CD4-positive, alpha-beta T cell (primary cell): ENCODE measurements at regions not wholly inside any gene's neighbourhood (a gene's known extent, or its start where the extent isn't known, plus 50 kb on each side); places are given as distances from the start of the nearest gene placed in this dataset.

ENCODE experiments used
- ATAC-seq: fragments of 200-7000 bp; cut with Tn5 transposase; one replicate; pipeline ENCODE4 v1.10.0; 2022; ENCODE audit warnings: mild to moderate bottlenecking; ENCODE audit not compliant: poor library complexity
- CTCF ChIA-PET: fragments of 350-600 bp; sonication (Branson Sonifier 250); formaldehyde crosslinking; loops from one replicate; lab custom pipeline; 2021; ENCODE audit warnings: antibody characterized with exemption, inconsistent platforms; lab: Charles Lee
- POLR2A ChIA-PET: fragments of 350-600 bp; sonication (Branson Sonifier 250); formaldehyde crosslinking; loops from one replicate; lab custom pipeline; 2021; ENCODE audit warnings: antibody characterized with exemption, inconsistent platforms; lab: Charles Lee
- DNase-seq, 14 experiments: peaks; one replicate each; pipeline ENCODE4 v3.0.0-alpha.2; 2013 to 2020; ENCODE audit warnings: mixed read lengths in 2 of 14
- H3K27ac ChIP-seq, 2 donors: one replicate each; pipeline versions ENCODE4 v1.5.1 to v1.7.0; 2013; ENCODE audit warnings: low read length in 2 of 2, low read depth in 1 of 2, mild to moderate bottlenecking in 1 of 2
- H3K27me3 ChIP-seq, 2 experiments: 1 replicate in 1 of 2; 2 replicates in 1 of 2; pipeline versions ENCODE4 v1.6.1 to v1.7.0; 2013; ENCODE audit warnings: low read length in 2 of 2, control low read depth in 1 of 2, mild to moderate bottlenecking in 1 of 2, moderate library complexity in 1 of 2; ENCODE audit not compliant: insufficient read depth in 2 of 2, control insufficient read depth in 1 of 2
- H3K36me3 ChIP-seq: one replicate; pipeline ENCODE4 v1.6.1; 2013; ENCODE audit warnings: low read length, control low read depth; ENCODE audit not compliant: insufficient read depth
- H3K4me1 ChIP-seq: one replicate; pipeline ENCODE4 v1.6.1; 2013; ENCODE audit warnings: low read length, control low read depth; ENCODE audit not compliant: insufficient read depth
- H3K4me3 ChIP-seq: one replicate; pipeline ENCODE4 v1.5.1; 2013; ENCODE audit warnings: mild to moderate bottlenecking, low read length, moderate library complexity
- H3K9me3 ChIP-seq, 2 experiments: 1 replicate in 1 of 2; 2 replicates in 1 of 2; pipeline versions ENCODE4 v1.6.1 to v1.7.0; 2013; ENCODE audit warnings: low read length in 2 of 2, mild to moderate bottlenecking in 2 of 2, control low read depth in 1 of 2, moderate library complexity in 1 of 2; ENCODE audit not compliant: control insufficient read depth in 1 of 2, insufficient read depth in 1 of 2
- H3K27ac Mint-ChIP-seq: one replicate; pipeline ENCODE4 v1.8.0; 2020; ENCODE audit warnings: mixed read lengths
- H3K27me3 Mint-ChIP-seq: one replicate; pipeline ENCODE4 v1.8.0; 2021; ENCODE audit warnings: mixed read lengths
- H3K36me3 Mint-ChIP-seq: one replicate; pipeline ENCODE4 v1.8.0; 2021; ENCODE audit warnings: low read depth, mixed read lengths
- H3K4me1 Mint-ChIP-seq: one replicate; pipeline ENCODE4 v1.8.0; 2021; ENCODE audit warnings: low read depth, mixed read lengths
- H3K4me3 Mint-ChIP-seq: one replicate; pipeline ENCODE4 v1.8.0; 2020; ENCODE audit warnings: mild to moderate bottlenecking, mixed read lengths
- H3K9me3 Mint-ChIP-seq: one replicate; pipeline ENCODE4 v1.8.0; 2020; ENCODE audit warnings: mixed read lengths
- intact Hi-C, 2 experiments: fragments of 100-400 bp; cut with DNase I in 1 of 2; cut with micrococcal nuclease in 1 of 2; formaldehyde crosslinking; loops; one replicate each; pipeline versions ENCODE4 v1.15.1 to v1.9.0; 2023 to 2025; cut with DNase I, micrococcal nuclease
- TF ChIP-seq, protein P1 (sequence below): fragments of 200-600 bp; IDR thresholded peaks from one replicate; pipeline ENCODE4 v1.8.0; 2022; ENCODE audit warnings: antibody characterized with exemption, mild to moderate bottlenecking

DNA sequence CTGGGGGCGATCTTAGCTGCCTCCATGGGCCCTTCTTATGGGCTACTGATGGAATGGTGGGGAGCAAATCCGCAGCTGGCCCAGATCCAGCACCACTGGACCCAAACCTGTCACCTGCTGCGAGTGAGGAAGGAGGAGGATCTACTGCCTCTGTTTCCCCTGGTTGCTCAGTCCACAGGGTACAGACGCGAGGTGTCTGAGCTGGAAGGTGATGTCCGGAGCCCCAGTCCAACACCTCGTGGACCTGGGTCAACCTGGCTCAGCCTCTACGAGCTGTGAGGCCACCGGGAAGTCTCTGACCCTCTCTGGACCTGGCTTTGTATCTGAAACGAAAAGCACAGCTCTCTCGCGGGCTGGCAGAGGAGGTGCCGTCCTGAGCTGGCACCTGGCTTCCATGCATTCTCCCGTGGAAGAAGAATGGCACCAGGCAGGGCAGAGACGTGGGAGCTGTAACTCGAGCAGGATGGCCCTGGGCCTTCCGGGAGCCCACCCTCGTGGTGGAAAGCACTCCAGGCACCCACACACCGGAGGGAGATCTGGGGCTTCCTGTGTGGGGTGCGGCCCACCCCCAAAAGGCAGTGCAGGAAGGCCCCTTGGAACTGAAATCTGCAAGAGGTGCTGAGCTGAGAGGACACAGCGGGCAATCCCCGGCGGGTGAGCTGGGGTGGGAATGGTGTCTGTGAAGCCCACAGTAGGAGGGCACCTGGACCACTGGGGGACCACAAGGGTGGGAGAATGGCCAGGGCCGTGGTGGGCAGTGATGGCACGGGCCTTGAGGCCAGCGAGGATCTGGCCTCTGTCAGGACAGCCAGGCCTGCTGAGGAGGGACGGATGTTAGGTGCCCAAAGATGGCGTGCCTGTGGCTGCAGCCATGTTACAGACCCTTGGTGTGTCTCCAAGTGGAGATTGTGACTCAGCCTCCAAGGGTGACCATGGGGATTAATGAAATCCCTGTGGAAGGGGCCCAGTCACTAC lies 133.4 kb downstream of the OLFM1 start:
- H3K4me1 ChIP-seq = no peaks in the 10 kb centered on the region
- intact Hi-C loops = no loop called here
- H3K9me3 ChIP-seq = peaks cover 0 to 15% of the 10 kb centered on the region in 2 experiments
- ATAC-seq (no peak), DNase-seq (no peak)
- TF ChIP-seq, protein P1, sequence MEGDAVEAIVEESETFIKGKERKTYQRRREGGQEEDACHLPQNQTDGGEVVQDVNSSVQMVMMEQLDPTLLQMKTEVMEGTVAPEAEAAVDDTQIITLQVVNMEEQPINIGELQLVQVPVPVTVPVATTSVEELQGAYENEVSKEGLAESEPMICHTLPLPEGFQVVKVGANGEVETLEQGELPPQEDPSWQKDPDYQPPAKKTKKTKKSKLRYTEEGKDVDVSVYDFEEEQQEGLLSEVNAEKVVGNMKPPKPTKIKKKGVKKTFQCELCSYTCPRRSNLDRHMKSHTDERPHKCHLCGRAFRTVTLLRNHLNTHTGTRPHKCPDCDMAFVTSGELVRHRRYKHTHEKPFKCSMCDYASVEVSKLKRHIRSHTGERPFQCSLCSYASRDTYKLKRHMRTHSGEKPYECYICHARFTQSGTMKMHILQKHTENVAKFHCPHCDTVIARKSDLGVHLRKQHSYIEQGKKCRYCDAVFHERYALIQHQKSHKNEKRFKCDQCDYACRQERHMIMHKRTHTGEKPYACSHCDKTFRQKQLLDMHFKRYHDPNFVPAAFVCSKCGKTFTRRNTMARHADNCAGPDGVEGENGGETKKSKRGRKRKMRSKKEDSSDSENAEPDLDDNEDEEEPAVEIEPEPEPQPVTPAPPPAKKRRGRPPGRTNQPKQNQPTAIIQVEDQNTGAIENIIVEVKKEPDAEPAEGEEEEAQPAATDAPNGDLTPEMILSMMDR = no peak
- Mint-ChIP-seq H3K27ac (no peak overlapping the region), H3K4me3 (no peak overlapping the region), H3K4me1 (no peaks in the 10 kb centered on the region), H3K27me3 (peaks cover 19% of the 10 kb centered on the region), H3K36me3 (no peaks in the 10 kb centered on the region), H3K9me3 (no peaks in the 10 kb centered on the region)
- POLR2A ChIA-PET = no interaction called here
- no peak overlapping the region for H3K27ac ChIP-seq
- H3K36me3 ChIP-seq = no peaks in the 10 kb centered on the region
- no peak overlapping the region for H3K4me3 ChIP-seq
- H3K27me3 ChIP-seq = peaks cover 2 to 5% of the 10 kb centered on the region in 2 experiments
- CTCF ChIA-PET = no interaction called here

DNA sequence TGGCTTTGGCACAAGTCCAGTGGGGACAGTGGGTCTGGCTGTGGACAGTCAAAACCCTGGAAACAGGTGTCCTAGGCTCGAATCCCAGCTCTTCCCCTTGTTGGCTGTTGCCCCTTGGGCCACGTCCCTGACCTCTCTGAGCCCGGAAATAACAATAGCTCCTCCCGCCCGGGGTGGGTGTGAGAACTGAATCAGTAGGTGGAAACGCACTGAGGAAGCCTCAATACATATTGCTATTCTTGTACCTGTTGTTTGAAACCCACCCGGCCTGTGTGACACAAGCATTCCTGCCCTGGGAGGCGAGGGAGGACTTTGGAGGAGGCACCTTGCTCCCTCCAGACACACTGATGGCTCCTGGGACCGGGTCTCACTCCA lies 134.1 kb downstream of the OLFM1 start:
- ATAC-seq (no peak), DNase-seq (no peak)
- TF ChIP-seq, protein P1 = no peak
- Mint-ChIP-seq H3K27me3 (peaks cover 17% of the 10 kb centered on the region), H3K36me3 (no peaks in the 10 kb centered on the region), H3K27ac (no peak overlapping the region), H3K4me3 (no peak overlapping the region), H3K9me3 (no peaks in the 10 kb centered on the region), H3K4me1 (no peaks in the 10 kb centered on the region)
- Histone ChIP-seq H3K4me3 (no peak overlapping the region), H3K9me3 (peaks cover 0 to 18% of the 10 kb centered on the region in 2 experiments), H3K27me3 (peaks cover 0 to 5% of the 10 kb centered on the region in 2 experiments), H3K27ac (no peak overlapping the region), H3K36me3 (no peaks in the 10 kb centered on the region), H3K4me1 (no peaks in the 10 kb centered on the region)
- intact Hi-C loops = no loop called here
- POLR2A ChIA-PET = no interaction called here
- CTCF ChIA-PET = no interaction called here

DNA sequence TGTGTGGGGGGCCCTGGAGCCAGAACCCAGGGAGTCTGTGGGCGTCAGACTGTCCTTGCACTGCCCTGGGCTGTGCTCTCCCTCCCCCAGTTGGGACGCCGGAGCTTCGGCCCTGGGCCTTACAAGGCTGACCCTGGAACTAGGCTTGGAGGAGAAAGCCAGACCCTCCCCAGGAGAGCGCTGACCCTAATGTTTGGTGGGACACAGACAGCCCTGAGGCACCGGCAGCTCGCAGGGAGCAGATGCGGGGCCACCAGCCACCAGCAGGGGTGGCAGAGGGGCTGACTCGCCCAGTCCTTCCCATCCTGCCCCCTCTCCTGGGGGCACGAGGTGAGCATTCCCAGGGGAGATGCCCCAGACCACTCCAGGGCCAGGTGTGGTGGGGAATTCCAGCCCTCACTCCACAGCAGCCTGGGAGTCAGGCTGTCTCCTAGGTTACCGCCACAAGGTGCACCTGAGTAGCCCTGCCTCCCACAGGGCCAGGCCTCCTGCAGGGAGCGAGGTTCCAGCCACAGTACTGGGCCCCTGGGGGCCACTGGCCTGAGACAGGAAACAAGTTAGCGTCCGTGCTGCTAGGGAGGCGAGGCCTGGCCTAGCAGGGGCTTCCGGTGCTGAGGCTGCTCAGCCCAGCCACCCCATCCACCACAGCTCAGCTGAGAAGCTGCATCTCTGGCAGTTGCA lies 134.6 kb downstream of the OLFM1 start:
- intact Hi-C loops = no loop called here
- Mint-ChIP-seq H3K4me3 (no peak overlapping the region), H3K4me1 (no peaks in the 10 kb centered on the region), H3K36me3 (no peaks in the 10 kb centered on the region), H3K9me3 (no peaks in the 10 kb centered on the region), H3K27me3 (peaks cover 12% of the 10 kb centered on the region), H3K27ac (no peak overlapping the region)
- H3K36me3 ChIP-seq = no peaks in the 10 kb centered on the region
- H3K27ac ChIP-seq = no peak overlapping the region
- H3K4me3 ChIP-seq = no peak overlapping the region
- CTCF ChIA-PET = no interaction called here
- H3K4me1 ChIP-seq = no peaks in the 10 kb centered on the region
- DNase-seq (no peak), ATAC-seq (no peak)
- peaks cover 0 to 5% of the 10 kb centered on the region in 2 experiments for H3K27me3 ChIP-seq
- H3K9me3 ChIP-seq = peaks cover 0 to 22% of the 10 kb centered on the region in 2 experiments
- POLR2A ChIA-PET = no interaction called here
- TF ChIP-seq, protein P1 = no peak
